GM19455 (cell line): ENCODE measurements at regions not wholly inside any gene's neighbourhood (a gene's known extent, or its start where the extent isn't known, plus 50 kb on each side); places are given as distances from the start of the nearest gene placed in this dataset.

Experiments used
- ATAC-seq: cut with Tn5 transposase; IDR thresholded peaks from one replicate; pipeline ENCODE4 v1.9.1; 2021; ENCODE audit not compliant: unreplicated experiment

DNA sequence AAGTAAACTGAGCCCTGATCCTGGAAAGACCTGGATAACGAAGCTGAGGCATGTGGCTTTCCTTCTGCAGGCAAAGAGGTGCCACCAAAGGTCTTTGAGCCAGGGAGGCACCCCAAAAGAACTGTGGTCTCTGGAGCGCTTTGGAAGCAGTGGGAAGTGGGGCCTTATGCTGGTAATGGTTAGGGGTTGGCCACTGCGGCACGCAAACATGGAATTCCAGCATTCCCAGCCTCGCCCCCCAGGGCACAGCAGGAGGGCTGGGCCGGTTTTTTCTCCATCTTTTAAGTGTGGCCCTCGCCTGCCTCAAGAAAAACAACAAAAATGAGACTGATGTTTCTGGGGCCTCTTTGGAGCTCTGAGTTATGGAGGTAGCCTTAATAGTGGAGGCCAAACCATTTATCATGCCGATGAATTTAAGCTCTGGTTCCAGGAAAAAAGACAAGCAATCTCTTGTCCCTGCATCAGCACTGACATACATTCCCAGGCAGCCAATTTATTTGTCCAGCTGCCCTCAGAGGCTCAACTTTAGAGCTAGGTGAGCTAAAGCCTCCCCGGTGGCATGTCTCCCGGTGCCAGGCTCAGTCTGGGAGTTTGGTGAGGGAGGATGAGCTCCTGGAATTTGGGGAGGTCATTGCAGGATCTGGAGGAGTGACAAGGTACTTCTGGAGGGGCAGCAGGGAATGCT, 109.0 kb downstream of the TLE3 start:
- ATAC-seq = no peak

DNA sequence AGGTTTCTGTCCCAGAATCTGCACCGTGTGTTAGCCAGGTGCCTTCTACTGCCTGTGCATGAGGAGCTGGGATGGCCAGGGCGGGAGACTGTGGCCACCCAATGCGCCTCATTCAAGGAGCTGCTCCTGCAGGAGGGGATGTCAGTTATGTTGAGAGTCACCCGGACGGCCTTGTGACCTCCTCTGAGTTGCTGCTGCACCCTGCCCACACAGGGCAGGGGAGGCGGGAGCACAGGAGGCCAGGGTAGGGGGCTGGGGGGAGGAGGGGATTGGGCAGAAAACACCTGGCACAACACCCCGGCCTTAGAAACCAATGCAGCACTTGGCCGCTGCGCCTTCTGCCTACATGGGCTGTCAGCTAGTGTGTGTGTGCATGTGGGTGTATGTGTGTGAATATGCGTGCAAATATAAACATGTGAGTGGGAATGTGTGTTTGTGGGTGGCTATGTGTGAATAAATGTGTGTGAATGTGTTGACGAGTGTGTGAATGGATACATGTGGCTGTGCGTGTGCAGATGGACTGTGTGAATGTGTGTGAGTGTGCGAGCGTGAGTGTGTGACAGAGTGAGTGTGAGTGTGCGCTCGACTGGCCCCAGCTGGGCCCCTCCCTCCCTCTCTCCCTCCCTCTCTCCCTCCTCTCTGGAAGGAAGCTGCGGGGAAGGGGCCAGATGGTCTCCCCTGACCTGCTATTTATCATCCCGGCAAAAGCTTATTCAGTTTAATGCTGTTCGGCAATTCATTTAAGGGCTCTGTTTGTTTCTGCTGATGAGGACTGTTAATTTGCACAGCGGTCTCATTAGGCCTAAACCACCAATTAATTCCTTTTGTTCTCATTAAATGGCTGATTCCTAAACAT, 106.9 kb downstream of the TLE3 start:
- ATAC-seq = no peak

DNA sequence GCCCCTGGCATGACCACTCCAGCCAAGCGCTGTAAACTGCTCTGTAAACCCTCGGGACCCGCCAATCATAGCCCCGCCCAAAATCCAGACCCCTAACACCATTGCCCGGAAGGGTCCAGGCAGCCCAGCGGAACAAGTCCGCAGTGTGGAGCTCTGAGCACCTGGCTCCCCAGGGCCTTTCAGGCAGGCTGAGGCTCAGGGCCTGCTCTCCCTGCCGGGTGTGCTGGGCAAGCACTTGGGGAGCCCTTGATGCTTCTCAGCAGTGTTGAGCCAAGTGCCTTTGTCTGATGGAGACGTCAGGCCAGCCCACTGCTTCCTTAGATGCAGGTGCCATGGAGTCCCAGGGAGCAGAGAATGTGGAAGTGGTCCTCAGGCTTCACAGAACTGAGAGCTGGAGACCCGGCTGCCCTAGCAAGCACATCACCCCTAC, 106.2 kb downstream of the TLE3 start:
- no peak for ATAC-seq

DNA sequence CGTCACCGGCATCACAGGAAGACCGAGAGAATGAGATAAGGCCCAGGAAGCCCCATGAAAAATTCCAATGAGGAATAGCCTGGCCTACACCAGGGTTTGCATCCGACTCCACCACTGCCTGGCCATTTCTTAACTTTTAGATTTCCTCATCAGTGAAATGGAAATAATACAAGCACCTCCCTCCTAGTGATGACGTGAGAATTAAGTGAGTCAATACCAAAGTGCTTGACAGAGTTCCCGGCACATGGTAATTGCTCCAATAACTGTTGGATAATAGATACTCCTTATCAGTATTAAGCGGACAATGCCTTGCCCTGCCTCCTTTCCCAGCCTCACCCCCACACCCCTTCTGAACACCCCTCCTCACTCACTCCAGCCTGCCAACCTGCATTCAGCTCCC, 105.4 kb downstream of the TLE3 start:
- ATAC-seq = no peak

DNA sequence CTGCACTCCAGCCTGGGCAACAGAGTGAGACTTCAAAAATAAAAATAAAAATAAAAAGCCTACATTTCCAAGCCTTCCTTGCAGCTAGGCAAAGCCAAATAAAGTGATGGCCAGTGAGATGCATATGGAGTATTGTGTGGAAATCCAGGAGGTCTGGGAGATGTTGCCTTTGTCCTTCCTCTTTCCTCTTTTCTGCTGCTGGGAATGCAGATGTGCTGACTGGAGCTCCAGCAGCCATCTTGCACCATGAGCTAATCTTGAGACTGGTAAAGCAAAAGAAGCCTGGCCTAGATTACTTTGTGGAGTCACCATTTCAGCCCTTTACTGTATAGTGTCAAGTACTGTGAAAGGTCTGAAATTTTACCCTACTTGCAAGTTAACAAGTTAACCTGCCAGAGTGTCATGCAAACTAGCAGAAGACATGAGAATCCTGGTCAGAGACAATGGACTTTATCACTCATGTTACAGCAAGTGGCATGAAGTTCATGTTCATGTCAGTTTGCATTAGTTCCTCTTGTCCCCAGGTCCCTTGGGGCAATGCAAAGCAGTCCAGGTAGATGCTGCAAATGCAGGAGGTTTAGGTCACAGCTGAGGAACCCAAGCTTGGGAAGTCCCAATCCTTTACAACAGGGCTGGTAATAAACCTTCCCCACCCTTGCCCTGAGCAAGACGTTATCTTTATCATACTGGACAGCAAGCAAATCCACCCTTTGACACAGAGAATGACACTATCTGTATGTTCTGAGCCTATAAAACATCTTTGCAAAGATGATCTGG, 103.1 kb downstream of the TLE3 start:
- ATAC-seq = no peak

DNA sequence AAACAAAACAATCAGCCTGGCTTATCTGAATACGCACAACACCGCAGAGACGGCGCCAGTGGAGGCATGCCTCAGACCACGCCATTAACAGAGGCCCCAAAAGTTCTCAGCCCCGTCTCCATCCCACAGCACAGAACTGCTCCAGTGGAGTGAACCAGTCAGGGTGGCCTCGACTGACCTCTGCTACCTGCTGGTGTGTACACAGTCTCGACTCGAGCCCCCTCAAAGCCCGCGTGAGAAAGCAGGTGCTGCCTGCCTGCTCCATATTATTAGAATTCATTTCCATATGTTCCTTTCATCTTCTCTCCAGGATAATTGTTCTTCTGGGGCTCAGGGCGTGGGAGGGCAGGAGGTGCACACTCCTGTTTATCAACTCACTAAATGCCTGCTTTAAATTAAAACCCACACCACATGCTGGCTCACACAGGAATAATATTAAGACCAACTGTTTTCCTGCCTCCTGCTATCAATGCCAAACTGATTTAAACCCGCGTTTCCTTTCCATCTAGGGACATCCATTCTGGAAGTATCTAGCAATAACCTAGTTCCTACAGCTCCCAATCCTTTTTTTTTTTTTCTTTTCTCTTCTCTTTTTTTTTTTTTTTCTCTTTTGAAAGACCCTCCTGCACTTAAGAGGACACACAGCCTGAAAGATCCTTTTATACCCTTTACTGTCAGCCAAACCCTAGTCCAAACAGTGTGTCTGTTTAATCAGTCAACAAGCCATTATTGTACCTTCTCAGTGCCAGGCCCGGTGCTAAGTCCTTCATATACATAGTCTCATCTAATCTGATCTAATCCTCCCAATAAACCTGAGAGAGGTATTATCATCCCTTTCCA, 101.2 kb downstream of the TLE3 start:
- ATAC-seq = no peak

DNA sequence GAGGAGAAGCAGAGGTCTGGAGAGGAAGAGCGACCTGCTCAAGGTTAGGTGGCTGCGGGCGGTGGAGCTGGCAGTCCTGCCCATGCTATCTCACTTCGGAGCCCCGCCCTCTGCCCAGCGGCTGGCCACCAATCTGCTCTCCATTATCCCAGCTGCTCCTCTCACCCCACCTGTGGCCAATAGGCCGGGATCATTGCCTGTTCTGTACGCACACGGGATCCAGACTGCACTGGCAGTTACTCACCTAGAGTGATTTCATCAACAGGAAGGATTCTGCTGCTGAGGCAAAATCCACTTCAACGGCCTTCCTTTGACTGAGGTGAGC, 100.6 kb downstream of the TLE3 start:
- ATAC-seq = no peak
